ENCODE measurements at regions not wholly inside any gene's neighbourhood (a gene's known extent, or its start where the extent isn't known, plus 50 kb on each side); places are given as distances from the start of the nearest gene placed in this dataset.

DNA sequence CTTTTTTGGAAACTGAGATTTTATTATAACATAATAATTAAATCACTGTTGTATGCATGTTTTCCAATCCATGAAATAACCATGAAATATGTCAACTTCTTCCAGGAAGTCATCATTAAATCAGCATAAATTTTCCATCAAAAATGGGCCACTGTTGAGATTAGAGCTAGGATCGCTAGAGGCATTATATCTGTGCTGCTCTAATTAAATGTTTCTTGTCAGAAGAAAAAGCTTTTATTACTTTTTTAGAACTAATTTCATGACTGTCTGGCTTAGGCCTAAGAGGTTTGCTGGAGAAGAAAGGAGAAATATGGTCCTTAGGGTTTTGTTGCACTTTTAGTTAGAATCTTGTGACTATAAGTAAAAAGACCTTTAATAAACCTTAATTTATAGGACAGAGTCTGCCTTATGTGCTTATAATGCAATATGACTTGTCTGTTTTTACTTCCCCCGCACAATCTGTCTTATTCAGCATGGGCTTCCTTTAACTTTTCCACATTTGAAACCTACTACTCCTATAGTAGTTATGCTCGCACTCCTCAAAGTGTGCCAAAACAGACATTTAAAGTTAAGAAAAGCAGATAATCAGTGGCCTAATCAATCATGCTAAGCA, 363.4 kb upstream of the GCFC2 start:
- Histone ChIP-seq H3K4me2 (ENCODE audit: low read length) (no peak overlapping the region), H3K4me1 (no peaks in the 10 kb centered on the region), H3K79me2 (no peaks in the 10 kb centered on the region), H3K9me3 (ENCODE audit: control insufficient read depth, low read length) (no peaks in the 10 kb centered on the region), H3K4me3 (ENCODE audit: low read depth, low read length) (no peak overlapping the region), H3K27ac (no peak overlapping the region), H2AFZ (no peak overlapping the region), H3K9ac (no peak overlapping the region), H3K36me3 (ENCODE audit: control insufficient read depth, insufficient read depth, low read length) (no peaks in the 10 kb centered on the region), H3K27me3 (ENCODE audit: control insufficient read depth, insufficient read depth, low read length) (no peaks in the 10 kb centered on the region)
- TF ChIP-seq, protein P1, sequence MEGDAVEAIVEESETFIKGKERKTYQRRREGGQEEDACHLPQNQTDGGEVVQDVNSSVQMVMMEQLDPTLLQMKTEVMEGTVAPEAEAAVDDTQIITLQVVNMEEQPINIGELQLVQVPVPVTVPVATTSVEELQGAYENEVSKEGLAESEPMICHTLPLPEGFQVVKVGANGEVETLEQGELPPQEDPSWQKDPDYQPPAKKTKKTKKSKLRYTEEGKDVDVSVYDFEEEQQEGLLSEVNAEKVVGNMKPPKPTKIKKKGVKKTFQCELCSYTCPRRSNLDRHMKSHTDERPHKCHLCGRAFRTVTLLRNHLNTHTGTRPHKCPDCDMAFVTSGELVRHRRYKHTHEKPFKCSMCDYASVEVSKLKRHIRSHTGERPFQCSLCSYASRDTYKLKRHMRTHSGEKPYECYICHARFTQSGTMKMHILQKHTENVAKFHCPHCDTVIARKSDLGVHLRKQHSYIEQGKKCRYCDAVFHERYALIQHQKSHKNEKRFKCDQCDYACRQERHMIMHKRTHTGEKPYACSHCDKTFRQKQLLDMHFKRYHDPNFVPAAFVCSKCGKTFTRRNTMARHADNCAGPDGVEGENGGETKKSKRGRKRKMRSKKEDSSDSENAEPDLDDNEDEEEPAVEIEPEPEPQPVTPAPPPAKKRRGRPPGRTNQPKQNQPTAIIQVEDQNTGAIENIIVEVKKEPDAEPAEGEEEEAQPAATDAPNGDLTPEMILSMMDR (IDR thresholded peaks at IDR 0.05), result no peak

DNA sequence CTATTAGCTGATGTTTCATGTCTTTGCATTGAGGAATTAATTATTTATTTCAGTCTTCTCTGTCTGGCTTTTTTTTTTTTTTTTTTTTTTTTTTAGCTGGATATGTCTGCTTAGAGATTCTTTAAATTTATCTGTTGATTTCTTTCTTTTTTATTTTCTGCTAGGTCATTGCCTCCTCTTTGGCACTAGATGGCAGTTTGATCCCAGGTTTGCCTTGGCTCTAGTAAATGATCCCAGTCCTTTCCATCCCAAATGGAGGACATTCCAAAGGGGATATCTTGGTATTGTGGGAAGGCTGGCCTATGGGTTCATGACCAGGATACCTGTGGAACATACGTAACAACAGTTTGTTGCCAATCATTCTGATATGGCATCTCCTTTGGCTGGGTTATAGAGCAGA, 339.5 kb upstream of the GCFC2 start:
- Histone ChIP-seq H3K79me2 (no peaks in the 10 kb centered on the region), H3K4me2 (ENCODE audit: low read length) (no peak overlapping the region), H3K9ac (no peak overlapping the region), H3K9me3 (ENCODE audit: control insufficient read depth, low read length) (no peaks in the 10 kb centered on the region), H3K36me3 (ENCODE audit: control insufficient read depth, insufficient read depth, low read length) (no peaks in the 10 kb centered on the region), H2AFZ (no peak overlapping the region), H3K4me3 (ENCODE audit: low read depth, low read length) (no peak overlapping the region), H3K27ac (no peak overlapping the region), H3K27me3 (ENCODE audit: control insufficient read depth, insufficient read depth, low read length) (no peaks in the 10 kb centered on the region), H3K4me1 (no peaks in the 10 kb centered on the region)
- TF ChIP-seq, protein P1 (IDR thresholded peaks at IDR 0.05), result no peak

DNA sequence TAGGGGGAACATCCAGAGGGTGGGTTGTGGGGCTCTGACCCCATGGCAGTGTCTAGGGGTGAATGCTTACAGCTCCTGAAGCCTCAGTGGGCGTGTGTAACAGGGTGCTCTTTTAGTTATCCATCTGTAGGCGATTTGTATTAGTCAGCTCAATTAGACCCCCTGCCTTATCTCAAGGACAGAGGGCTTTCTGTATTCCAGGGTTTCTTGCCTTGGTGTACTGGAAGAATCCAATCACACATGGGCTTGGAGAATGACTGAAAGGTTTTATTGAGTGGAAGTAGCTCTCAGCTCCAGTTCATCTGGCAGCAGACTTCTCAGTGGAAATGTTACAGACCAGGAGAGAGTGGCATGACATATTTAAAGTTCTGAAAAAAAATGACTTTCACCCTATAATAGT, 334.0 kb upstream of the GCFC2 start:
- no peak overlapping the region for H3K4me2 ChIP-seq (ENCODE audit: low read length)
- no peaks in the 10 kb centered on the region for H3K79me2 ChIP-seq
- H3K27me3 ChIP-seq (ENCODE audit: control insufficient read depth, insufficient read depth, low read length), result no peaks in the 10 kb centered on the region
- no peaks in the 10 kb centered on the region for H3K9me3 ChIP-seq (ENCODE audit: control insufficient read depth, low read length)
- no peak overlapping the region for H3K9ac ChIP-seq
- no peaks in the 10 kb centered on the region for H3K4me1 ChIP-seq
- H3K4me3 ChIP-seq (ENCODE audit: low read depth, low read length), result no peak overlapping the region
- no peak overlapping the region for H2AFZ ChIP-seq
- TF ChIP-seq, protein P1 (IDR thresholded peaks at IDR 0.05), result no peak
- no peaks in the 10 kb centered on the region for H3K36me3 ChIP-seq (ENCODE audit: control insufficient read depth, insufficient read depth, low read length)
- H3K27ac ChIP-seq, result no peak overlapping the region

DNA sequence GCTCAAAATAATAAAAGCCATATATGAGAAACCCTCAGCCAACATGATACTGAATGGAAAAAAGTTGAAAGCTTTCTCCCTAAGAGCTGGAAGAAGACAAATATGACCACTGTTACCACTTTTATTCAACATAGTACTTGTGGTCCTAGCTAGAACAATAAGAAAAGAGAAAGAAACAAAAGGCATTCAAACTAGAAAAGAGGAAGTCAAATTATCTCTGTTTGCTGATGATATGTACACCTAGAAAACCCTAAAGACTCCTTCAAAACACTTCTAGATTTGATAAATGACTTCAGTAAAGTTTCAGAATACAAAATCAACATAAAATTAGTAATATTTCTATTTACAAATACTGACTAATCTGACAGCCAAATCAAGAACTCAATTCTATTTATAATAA, 328.8 kb upstream of the GCFC2 start:
- Histone ChIP-seq H3K27ac (no peak overlapping the region), H3K9ac (no peak overlapping the region), H3K4me3 (ENCODE audit: low read depth, low read length) (no peak overlapping the region), H3K4me2 (ENCODE audit: low read length) (no peak overlapping the region), H3K36me3 (ENCODE audit: control insufficient read depth, insufficient read depth, low read length) (no peaks in the 10 kb centered on the region), H3K9me3 (ENCODE audit: control insufficient read depth, low read length) (no peaks in the 10 kb centered on the region), H3K4me1 (no peaks in the 10 kb centered on the region), H2AFZ (no peak overlapping the region), H3K27me3 (ENCODE audit: control insufficient read depth, insufficient read depth, low read length) (no peaks in the 10 kb centered on the region), H3K79me2 (no peaks in the 10 kb centered on the region)
- TF ChIP-seq, protein P1 (IDR thresholded peaks at IDR 0.05), result no peak

DNA sequence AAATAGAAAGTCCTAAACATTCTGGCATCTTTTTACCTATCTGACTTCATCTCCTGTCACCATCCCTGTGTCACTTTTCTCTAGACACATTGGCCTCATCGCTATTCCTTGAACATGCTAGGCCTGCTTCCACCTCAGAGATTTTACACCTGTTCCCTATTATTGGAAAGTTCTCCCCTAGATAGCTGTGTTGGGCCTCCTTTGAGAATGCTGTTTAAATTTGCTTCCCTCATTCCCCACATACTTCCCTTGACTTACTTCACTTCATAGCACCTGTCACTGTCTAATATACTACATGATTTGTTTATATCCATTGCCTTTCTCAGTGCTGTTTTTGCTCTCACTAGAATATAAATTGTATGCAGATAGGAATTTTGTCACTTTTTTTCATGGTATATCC, 317.0 kb upstream of the GCFC2 start:
- TF ChIP-seq, protein P1 (IDR thresholded peaks at IDR 0.05), result no peak
- no peaks in the 10 kb centered on the region for H3K9me3 ChIP-seq (ENCODE audit: control insufficient read depth, low read length)
- no peak overlapping the region for H3K27ac ChIP-seq

More for the DNA sequence above, 317.0 kb upstream of the GCFC2 start:
- H3K36me3 ChIP-seq (ENCODE audit: control insufficient read depth, insufficient read depth, low read length), result no peaks in the 10 kb centered on the region
- H3K27me3 ChIP-seq (ENCODE audit: control insufficient read depth, insufficient read depth, low read length), result no peaks in the 10 kb centered on the region
- H2AFZ ChIP-seq, result no peak overlapping the region
- no peak overlapping the region for H3K9ac ChIP-seq
- no peak overlapping the region for H3K4me2 ChIP-seq (ENCODE audit: low read length)
- H3K4me3 ChIP-seq (ENCODE audit: low read depth, low read length), result no peak overlapping the region
- H3K79me2 ChIP-seq, result no peaks in the 10 kb centered on the region
- no peaks in the 10 kb centered on the region for H3K4me1 ChIP-seq
